Smooth muscle cell (in vitro differentiated cells): ENCODE measurements at regions not wholly inside any gene's neighbourhood (a gene's known extent, or its start where the extent isn't known, plus 50 kb on each side); places are given as distances from the start of the nearest gene placed in this dataset.

Source experiments
- DNase-seq: peaks from one replicate; lab custom pipeline; 2025; ENCODE audit not compliant: unreplicated experiment; lab: John Stamatoyannopoulos, UW
- H2AFZ ChIP-seq: fragments of 200-600 bp; sonication (generic); 2 replicates; pipeline ENCODE4 v1.6.0; 2016; ENCODE audit warnings: antibody characterized with exemption, low read depth, mild to moderate bottlenecking
- H3F3A ChIP-seq: fragments of 200-600 bp; sonication (generic); 2 replicates; pipeline ENCODE4 v1.6.0; 2017; ENCODE audit warnings: antibody characterized with exemption, low read depth
- H3K27ac ChIP-seq: fragments of 200-600 bp; sonication (generic); 2 replicates; pipeline ENCODE4 v1.5.1; 2016; ENCODE audit warnings: low read depth, mild to moderate bottlenecking
- H3K27me3 ChIP-seq: fragments of 200-600 bp; sonication (generic); 2 replicates; pipeline ENCODE4 v1.6.1; 2016; ENCODE audit warnings: low read depth, mild to moderate bottlenecking
- H3K36me3 ChIP-seq: fragments of 200-600 bp; sonication (generic); 2 replicates; pipeline ENCODE4 v1.5.1; 2016; ENCODE audit warnings: low read depth
- H3K4me1 ChIP-seq: fragments of 200-600 bp; sonication (generic); 2 replicates; pipeline ENCODE4 v1.5.1; 2016; ENCODE audit warnings: low read depth
- H3K4me2 ChIP-seq: fragments of 200-600 bp; sonication (generic); 2 replicates; pipeline ENCODE4 v1.6.0; 2016; ENCODE audit warnings: mild to moderate bottlenecking
- H3K4me3 ChIP-seq: fragments of 200-600 bp; sonication (generic); 2 replicates; pipeline ENCODE4 v1.5.1; 2016; ENCODE audit warnings: mild to moderate bottlenecking
- H3K79me2 ChIP-seq: fragments of 200-600 bp; sonication (generic); 2 replicates; pipeline ENCODE4 v1.6.0; 2016; ENCODE audit warnings: low read depth, mild to moderate bottlenecking
- H3K9ac ChIP-seq: fragments of 200-600 bp; sonication (generic); 2 replicates; pipeline ENCODE4 v1.6.0; 2016; ENCODE audit warnings: low read depth
- H3K9me3 ChIP-seq: fragments of 200-600 bp; sonication (generic); replicated peaks from 2 replicates; pipeline ENCODE4 v1.5.1; 2016; ENCODE audit warnings: low read depth
- H4K20me1 ChIP-seq: fragments of 200-600 bp; sonication (generic); 2 replicates; pipeline ENCODE4 v1.6.0; 2016; ENCODE audit warnings: low read depth
- WGBS: methylation state at CpG from one replicate; pipeline ENCODE4 v1.1.7; 2016; ENCODE audit warnings: low lambda C conversion rate; 5-methylcytosine and 5-hydroxymethylcytosine counted together
- TF ChIP-seq, protein P1 (sequence below): fragments of 200-600 bp; sonication (generic); IDR thresholded peaks from 2 replicates; pipeline ENCODE4 v1.5.1; 2017; ENCODE audit warnings: borderline replicate concordance, mild to moderate bottlenecking, antibody characterized with exemption; ENCODE audit not compliant: insufficient read depth, poor library complexity, severe bottlenecking

DNA sequence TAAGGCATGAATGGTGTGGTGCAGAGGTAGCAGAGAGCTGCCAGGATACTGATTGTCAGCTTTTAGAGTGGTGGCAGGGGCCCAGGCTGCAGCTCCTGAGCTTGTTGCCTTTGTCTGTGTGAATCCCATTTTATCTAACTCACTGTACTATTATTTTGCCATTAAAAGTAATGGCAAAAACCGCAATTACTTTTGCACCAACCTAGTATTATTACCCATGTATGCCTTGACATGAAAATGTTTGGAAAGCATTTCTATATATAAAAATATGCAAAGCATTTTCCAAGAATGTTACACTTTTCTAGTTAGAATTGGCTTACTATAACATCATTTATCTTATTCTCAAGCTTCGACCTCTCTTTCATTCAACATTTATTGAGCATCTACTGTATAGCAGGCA, 308.1 kb upstream of the MYOCD start:
- no peak overlapping the region for H3K9ac ChIP-seq
- H3K9me3 ChIP-seq, result no peaks in the 10 kb centered on the region
- no peaks in the 10 kb centered on the region for H4K20me1 ChIP-seq
- DNase-seq, result no peak
- H3F3A ChIP-seq, result no peaks in the 10 kb centered on the region
- H3K4me3 ChIP-seq, result no peak overlapping the region
- TF ChIP-seq, protein P1, sequence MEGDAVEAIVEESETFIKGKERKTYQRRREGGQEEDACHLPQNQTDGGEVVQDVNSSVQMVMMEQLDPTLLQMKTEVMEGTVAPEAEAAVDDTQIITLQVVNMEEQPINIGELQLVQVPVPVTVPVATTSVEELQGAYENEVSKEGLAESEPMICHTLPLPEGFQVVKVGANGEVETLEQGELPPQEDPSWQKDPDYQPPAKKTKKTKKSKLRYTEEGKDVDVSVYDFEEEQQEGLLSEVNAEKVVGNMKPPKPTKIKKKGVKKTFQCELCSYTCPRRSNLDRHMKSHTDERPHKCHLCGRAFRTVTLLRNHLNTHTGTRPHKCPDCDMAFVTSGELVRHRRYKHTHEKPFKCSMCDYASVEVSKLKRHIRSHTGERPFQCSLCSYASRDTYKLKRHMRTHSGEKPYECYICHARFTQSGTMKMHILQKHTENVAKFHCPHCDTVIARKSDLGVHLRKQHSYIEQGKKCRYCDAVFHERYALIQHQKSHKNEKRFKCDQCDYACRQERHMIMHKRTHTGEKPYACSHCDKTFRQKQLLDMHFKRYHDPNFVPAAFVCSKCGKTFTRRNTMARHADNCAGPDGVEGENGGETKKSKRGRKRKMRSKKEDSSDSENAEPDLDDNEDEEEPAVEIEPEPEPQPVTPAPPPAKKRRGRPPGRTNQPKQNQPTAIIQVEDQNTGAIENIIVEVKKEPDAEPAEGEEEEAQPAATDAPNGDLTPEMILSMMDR, result no peak
- 94% methylated on average over 2 of the region's 2 CpGs for WGBS
- H3K4me1 ChIP-seq, result no peaks in the 10 kb centered on the region
- no peak overlapping the region for H2AFZ ChIP-seq
- no peaks in the 10 kb centered on the region for H3K79me2 ChIP-seq
- no peaks in the 10 kb centered on the region for H3K27me3 ChIP-seq
- no peak overlapping the region for H3K4me2 ChIP-seq
- no peak overlapping the region for H3K27ac ChIP-seq
- no peaks in the 10 kb centered on the region for H3K36me3 ChIP-seq

DNA sequence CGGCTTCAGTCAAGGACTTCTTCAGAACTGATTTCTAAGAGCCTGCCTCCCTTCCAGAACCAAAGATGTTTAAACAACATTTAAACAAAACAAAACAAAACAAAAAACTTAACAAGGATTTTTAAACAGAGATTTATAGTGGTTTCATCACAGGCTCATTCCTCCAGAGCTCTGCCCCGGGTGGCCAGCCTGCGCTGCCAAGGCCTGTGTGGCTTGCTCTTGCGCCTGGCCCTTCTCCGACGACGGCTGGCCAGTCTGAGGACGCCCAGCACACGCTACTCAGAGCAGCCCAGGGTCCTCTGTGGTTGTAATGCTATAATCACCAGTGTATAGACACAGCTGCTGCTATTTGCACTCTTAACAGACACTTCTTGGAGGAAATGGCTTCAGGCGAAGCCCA, 307.2 kb upstream of the MYOCD start:
- Histone ChIP-seq H3K4me3 (no peak overlapping the region), H2AFZ (peak overlapping the region; percentile 41), H4K20me1 (no peaks in the 10 kb centered on the region), H3F3A (no peaks in the 10 kb centered on the region), H3K27me3 (no peaks in the 10 kb centered on the region), H3K9me3 (no peaks in the 10 kb centered on the region), H3K4me1 (no peaks in the 10 kb centered on the region), H3K4me2 (no peak overlapping the region), H3K9ac (no peak overlapping the region), H3K27ac (no peak overlapping the region), H3K36me3 (no peaks in the 10 kb centered on the region), H3K79me2 (no peaks in the 10 kb centered on the region)
- TF ChIP-seq, protein P1, result no peak
- no peak for DNase-seq
- WGBS, result 45% methylated on average over 10 of the region's 10 CpGs

DNA sequence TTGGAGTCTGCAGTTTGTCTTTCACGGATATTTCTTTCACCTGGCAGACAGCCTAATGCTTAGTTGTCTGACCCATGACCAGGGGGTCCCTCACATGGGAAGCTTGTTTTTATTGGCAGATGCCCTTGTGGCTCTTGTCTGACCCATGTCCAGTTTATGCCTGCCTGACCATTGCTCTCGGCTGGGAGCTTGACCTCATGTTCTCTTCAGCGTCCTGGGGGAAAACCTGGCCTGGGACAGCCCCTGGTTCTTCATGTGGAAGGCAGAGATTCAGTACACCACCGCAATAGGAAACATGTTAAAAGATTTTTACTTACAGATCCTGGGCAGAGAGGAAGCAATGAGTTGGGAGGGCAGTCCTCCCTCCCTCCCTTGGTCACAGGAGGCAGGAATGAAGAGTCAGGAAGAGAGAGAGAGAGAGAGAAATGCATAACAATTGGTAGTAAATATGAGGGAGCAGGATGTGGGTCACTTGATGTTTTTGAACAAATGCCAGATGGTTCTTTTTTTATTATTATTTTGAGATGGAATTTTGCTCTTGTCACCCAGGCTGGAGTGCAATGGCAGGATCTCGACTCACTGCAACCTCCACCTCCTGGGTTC, 302.7 kb upstream of the MYOCD start:
- H3K36me3 ChIP-seq, result no peaks in the 10 kb centered on the region
- H3F3A ChIP-seq, result no peaks in the 10 kb centered on the region
- H3K27ac ChIP-seq, result no peak overlapping the region
- DNase-seq, result no peak
- TF ChIP-seq, protein P1, result no peak
- H3K4me2 ChIP-seq, result no peak overlapping the region
- WGBS, result 90% methylated on average over 5 of the region's 5 CpGs
- no peaks in the 10 kb centered on the region for H3K9me3 ChIP-seq
- no peaks in the 10 kb centered on the region for H3K4me1 ChIP-seq
- H3K9ac ChIP-seq, result no peak overlapping the region
- no peak overlapping the region for H2AFZ ChIP-seq
- H3K79me2 ChIP-seq, result no peaks in the 10 kb centered on the region
- no peaks in the 10 kb centered on the region for H4K20me1 ChIP-seq
- no peaks in the 10 kb centered on the region for H3K27me3 ChIP-seq
- H3K4me3 ChIP-seq, result no peak overlapping the region

GRCh38 chr17:12365805-12366204, 299.9 kb upstream of the MYOCD start:
- no peak overlapping the region for H2AFZ ChIP-seq
- H3K36me3 ChIP-seq, result no peaks in the 10 kb centered on the region
- H3K9me3 ChIP-seq, result no peaks in the 10 kb centered on the region
- no peak overlapping the region for H3K9ac ChIP-seq
- no peak overlapping the region for H3K4me2 ChIP-seq
- no peak overlapping the region for H3K27ac ChIP-seq
- no peaks in the 10 kb centered on the region for H4K20me1 ChIP-seq
- DNase-seq, result no peak
- no peaks in the 10 kb centered on the region for H3K4me1 ChIP-seq
- H3K4me3 ChIP-seq, result no peak overlapping the region
- 74% methylated on average over 4 of the region's 4 CpGs for WGBS
- TF ChIP-seq, protein P1, result no peak
- H3K79me2 ChIP-seq, result no peaks in the 10 kb centered on the region
- H3F3A ChIP-seq, result no peaks in the 10 kb centered on the region
- H3K27me3 ChIP-seq, result no peaks in the 10 kb centered on the region
